HPDE6-E6E7 (cell line): ENCODE measurements at regions not wholly inside any gene's neighbourhood (a gene's known extent, or its start where the extent isn't known, plus 50 kb on each side); places are given as distances from the start of the nearest gene placed in this dataset.
A peak's percentile ranks its signal among the peaks of the same experiment; 100 is the strongest.
"Not testable (repeated sequence)": the region's sequence is repeated elsewhere in the genome, so short reads cannot be mapped to it uniquely, and the experiment has no call there.

Experiments used
- DNase-seq: peaks from one replicate; pipeline ENCODE4 v3.0.0; 2011; ENCODE audit warnings: missing footprints; ENCODE audit errors: extremely low spot score

- DNase-seq: no peak
Measured at GRCh38 chr5:98110791-98111190, 662.7 kb upstream of the RGMB start.

- DNase-seq: no peak
Measured at GRCh38 chr5:98111686-98112085, 661.8 kb upstream of the RGMB start.

GRCh38 chr5:98121036-98121936 lies 652.2 kb upstream of the RGMB start:
- DNase-seq: no peak

- no peak for DNase-seq
Measured at GRCh38 chr5:98128271-98128670, 645.2 kb upstream of the RGMB start.

- DNase-seq: no peak
Measured at GRCh38 chr5:98128846-98129245, 644.6 kb upstream of the RGMB start.

GRCh38 chr5:98130261-98131035 lies 643.0 kb upstream of the RGMB start:
- no peak for DNase-seq

- DNase-seq: no peak
Measured at GRCh38 chr5:98144116-98144515, 629.3 kb upstream of the RGMB start.

DNA sequence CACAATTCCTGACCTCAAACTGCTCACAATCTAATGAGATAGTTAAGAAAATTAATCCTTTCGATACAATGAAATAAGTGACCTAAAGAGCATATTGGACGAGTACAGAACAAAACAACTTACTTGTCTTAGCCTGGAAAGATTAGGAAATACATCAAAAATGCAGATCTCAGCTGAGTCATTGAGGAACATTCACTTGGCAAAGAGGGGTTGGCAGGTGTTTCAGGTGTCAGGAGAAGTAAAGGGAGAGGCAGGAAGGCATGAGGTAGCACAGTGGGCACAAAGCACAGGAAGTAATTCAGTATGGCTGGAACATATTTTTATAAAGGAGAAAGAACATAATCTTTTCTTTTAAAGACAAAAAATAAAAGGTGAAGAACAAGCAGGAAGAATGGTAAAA lies 628.8 kb upstream of the RGMB start:
- DNase-seq: peak; percentile 29

DNA sequence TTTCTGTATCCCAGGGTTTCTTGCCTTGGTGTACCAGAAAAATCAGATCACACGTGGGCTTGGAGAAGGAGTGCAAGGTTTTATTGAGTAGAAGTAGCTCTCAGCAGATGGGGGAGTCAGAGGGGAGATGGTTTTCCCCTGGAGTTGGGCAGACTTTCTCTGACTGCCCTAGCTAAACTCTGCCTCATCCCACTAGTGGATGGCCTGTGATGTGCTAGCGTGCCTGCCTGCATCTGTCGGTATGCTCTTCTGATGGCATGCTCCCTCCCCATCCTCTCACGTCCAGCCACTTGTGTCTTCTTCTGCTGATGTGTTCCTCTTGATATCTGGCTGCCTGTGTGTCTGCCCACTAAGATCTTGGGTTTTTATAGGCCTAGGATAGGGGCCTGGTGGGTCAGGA lies 616.1 kb upstream of the RGMB start:
- no peak for DNase-seq

- DNase-seq: no peak
Measured at GRCh38 chr5:98158440-98158839, 615.0 kb upstream of the RGMB start.

DNA sequence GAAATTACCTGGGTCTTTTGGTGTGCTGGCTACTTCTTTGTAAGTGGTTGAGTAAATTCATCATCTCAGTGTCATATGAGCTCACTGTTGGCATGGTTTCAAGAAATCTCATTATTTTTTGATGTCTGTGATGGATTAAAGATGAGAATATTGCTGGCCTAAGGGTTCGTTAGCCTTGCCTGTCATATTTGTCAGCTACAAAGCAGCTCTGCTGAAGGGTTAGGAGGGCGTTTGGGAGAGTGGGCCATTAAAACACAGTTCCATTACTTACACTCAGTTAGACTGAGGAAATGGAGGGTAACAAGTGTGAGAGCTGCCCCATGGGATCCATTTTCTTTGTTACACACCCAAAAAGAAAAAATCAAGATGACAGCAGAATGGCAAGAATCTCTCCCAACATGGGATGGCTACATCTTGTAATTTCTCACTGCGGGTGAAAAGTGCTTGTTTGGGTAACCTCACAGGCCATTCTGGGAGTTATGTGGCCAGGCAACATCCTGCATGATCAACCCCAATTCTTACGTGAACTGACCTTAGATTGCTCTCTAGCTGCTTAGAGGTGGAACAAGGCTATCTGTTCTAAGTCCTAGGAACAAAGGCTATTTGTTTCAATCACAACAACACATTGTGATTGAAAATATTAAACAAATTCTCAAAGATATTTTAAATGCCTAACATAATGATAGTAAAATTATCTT lies 609.5 kb upstream of the RGMB start:
- DNase-seq: no peak

DNA sequence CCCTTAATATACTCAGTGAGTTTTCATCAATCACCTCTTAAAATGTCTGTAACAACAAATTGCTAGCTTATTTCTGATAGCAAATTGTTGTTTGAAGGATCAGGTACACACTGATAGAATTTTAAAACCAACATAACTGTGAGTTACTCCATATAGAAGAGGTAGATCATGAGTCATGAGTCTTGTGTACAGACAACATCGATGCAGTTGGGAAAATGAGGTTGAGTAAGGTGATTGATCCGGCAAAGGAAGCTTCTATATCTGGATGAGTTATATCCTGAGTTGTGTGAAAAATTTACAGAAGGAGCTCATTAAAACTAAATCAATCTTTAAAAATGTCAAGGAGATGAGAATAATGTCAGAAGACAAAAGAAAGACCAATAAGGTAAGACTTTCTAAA lies 604.6 kb upstream of the RGMB start:
- no peak for DNase-seq

GRCh38 chr5:98170994-98171393 lies 602.5 kb upstream of the RGMB start:
- no peak for DNase-seq

DNA sequence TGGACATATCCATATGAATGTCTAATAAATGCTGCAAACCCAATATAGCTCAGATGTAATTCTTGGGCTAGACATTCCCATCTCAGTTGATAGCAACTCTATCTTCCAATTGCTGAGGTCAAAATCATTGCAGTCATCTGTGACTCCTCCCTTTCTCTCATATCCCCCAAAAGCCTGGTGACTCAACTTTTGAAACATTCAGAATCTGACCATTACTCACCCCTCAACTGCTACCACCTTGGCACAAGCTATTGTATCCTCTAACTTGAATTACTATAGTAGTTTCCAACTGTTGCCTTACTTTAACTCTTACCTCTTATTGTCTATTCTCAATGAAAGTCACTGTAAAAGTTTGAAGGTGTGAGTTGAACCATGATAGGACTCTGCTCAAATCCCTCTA lies 600.1 kb upstream of the RGMB start:
- DNase-seq: no peak

GRCh38 chr5:98175474-98175873 lies 598.0 kb upstream of the RGMB start:
- no peak for DNase-seq

DNA sequence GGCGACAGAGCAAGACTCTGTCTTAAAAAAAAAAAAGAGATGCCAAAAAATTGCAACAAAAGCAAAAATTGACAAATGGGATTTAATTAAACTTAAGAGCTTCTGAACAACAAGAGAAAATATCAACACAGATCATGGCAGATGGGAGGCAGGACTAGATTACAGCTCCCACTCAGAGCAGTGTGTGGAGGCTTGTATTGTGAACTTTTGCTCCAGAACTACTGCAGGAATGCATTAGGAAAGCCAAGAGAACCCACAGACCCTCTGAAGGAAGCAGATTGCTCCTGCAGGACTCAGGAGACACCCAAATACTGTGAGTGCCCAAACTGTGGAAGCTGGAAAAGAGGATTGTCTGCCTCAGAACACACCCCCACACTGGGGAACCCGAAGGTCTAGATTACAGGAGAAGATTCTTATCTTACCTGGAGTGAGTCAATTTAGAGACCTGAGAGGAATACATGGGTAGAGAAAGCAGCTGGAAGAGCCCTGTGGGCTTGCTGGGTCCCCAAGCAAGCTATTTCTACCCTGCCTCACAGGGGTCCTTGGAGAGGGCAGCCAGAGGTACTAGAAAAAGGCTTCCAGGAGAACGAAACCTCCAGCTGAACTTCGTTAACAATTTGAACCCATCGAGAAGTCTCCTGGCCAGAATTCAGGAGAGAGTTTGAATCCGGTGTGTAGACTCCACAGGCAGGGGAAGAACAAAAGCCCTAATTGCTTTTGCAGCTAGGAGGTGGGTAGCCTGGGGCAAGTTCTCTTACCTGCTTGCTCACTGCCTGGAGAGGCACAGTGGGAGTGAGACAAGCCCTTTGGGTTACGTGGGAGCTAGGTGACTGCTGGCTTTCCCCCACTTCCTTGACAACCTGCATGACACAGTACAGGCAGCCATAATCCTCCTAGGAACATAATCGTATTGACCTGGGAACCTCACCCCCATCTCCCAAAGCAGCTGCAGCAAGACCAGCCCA lies 593.4 kb upstream of the RGMB start:
- no peak for DNase-seq

DNA sequence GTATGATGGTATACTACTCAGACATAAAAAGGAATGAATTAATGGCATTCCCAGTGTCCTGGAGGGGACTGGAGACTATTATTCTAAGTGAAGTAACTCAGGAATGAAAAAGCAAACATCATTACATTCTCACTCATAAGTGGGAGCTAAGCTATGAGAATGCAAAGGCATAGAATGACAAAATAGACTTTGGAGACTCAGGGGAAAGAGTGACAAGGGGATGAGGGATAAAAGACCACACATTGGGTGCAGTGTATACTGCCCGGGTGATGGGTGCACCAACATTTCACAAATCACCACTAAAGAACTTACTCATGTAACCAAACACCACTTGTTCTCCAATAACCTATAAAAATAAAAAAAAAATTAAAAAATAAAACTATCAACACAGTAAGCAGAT lies 587.3 kb upstream of the RGMB start:
- no peak for DNase-seq

- DNase-seq: no peak
Measured at GRCh38 chr5:98187945-98188344, 585.5 kb upstream of the RGMB start.

DNA sequence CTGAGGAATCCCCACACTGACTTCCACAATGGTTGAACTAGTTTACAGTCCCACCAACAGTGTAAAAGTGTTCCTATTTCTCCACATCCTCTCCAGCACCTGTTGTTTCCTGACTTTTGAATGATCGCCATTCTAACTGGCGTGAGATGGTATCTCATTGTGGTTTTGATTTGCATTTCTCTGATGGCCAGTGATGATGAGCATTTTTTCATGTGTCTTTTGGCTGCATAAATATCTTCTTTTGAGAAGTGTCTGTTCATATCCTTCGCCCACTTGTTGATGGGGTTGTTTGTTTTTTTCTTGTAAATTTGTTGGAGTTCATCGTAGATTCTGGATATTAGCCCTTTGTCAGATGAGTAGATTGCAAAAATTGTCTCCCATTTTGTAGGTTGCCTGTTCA lies 583.1 kb upstream of the RGMB start:
- not testable (repeated sequence) for DNase-seq

DNA sequence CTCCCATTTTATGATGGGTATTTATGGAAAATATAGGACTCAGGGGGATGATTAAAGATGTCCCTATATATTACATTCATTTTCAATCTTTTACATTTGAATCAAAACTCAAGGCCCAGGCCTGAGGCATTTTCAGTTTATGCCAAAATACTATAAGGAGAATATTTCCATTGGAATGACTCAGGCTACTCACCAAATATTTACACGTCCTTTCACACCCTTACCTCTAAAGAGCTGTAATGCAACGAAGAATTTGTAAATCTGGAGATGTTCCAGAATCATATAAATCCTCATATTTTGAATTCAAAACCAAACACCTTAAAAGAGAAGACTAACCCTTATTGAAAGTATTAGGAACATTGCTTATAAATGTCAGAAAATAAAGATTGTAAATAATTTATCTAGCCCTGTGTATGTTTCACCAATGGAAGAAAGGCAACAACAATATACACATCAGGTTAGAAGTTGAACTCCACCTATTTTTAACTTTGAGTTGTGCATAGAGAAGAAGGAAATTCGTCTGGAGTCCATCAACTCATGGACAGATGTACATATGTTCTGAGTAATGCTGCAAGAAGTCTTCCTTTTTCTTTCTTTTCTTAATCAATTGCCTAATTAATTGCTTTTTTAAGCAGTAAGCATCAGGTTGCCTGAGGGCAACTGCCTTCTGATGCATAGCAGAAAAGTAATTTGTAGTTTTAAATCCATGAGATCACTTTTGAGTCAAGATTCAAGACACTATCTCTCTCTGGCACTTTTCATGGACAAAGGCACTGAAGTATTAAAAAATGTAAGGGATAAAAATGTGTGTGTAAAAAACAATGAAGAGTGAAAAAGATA lies 579.3 kb upstream of the RGMB start:
- no peak for DNase-seq
